GM18505 (cell line): ENCODE measurements at regions not wholly inside any gene's neighbourhood (a gene's known extent, or its start where the extent isn't known, plus 50 kb on each side); places are given as distances from the start of the nearest gene placed in this dataset.

Experiments used
- ATAC-seq: cut with Tn5 transposase; IDR thresholded peaks from one replicate; pipeline ENCODE4 v1.9.1; 2021; ENCODE audit not compliant: unreplicated experiment
- POLR2A ChIP-seq: IDR thresholded peaks from 4 replicates; pipeline ENCODE4 v1.6.1; 2011; ENCODE audit warnings: borderline replicate concordance; ENCODE audit not compliant: insufficient read depth, insufficient read length; ENCODE audit errors: extremely low read depth

- TF ChIP-seq POLR2A = no peak
- ATAC-seq = peak; percentile 98
These were observed 62.5 kb upstream of the ITGA1 start for GRCh38 chr5:52725065-52725746.

GRCh38 chr5:52725808-52726207, 61.9 kb upstream of the ITGA1 start:
- TF ChIP-seq POLR2A = no peak
- ATAC-seq = peak; percentile 16

GRCh38 chr5:52727020-52727419, 60.7 kb upstream of the ITGA1 start:
- no peak for ATAC-seq
- TF ChIP-seq POLR2A = no peak

GRCh38 chr5:52727576-52727975, 60.1 kb upstream of the ITGA1 start:
- no peak for ATAC-seq
- TF ChIP-seq POLR2A = no peak

- TF ChIP-seq POLR2A = no peak
- no peak for ATAC-seq
These were observed 59.5 kb upstream of the ITGA1 start for GRCh38 chr5:52728224-52728623.

- ATAC-seq = no peak
- TF ChIP-seq POLR2A = no peak
These were observed 59.0 kb upstream of the ITGA1 start for GRCh38 chr5:52728686-52729085.

- TF ChIP-seq POLR2A = no peak
- ATAC-seq = no peak
These were observed 56.3 kb upstream of the ITGA1 start for GRCh38 chr5:52731274-52732027.

- no peak for ATAC-seq
- no peak for TF ChIP-seq POLR2A
These were observed 53.2 kb upstream of the ITGA1 start for GRCh38 chr5:52734557-52734956.

GRCh38 chr5:52735139-52735538, 52.6 kb upstream of the ITGA1 start:
- ATAC-seq = no peak
- no peak for TF ChIP-seq POLR2A
